Vagina (tissue), 2 donors: ENCODE measurements at regions not wholly inside any gene's neighbourhood (a gene's known extent, or its start where the extent isn't known, plus 50 kb on each side); places are given as distances from the start of the nearest gene placed in this dataset.

Experiments used
- DNase-seq, 2 donors: peaks; one replicate each; pipeline ENCODE4 v3.0.0-alpha.2; 2017; ENCODE audit errors: extremely low spot score in 2 of 2
- H3K27ac ChIP-seq: fragments of 200-600 bp; sonication (generic); one replicate; pipeline ENCODE4 v1.5.1; 2019
- H3K27me3 ChIP-seq: fragments of 200-600 bp; sonication (generic); one replicate; pipeline ENCODE4 v1.5.1; 2019
- H3K36me3 ChIP-seq, 2 donors: fragments of 200-600 bp; sonication (generic); one replicate each; pipeline ENCODE4 v1.5.1; 2017 to 2019
- H3K4me1 ChIP-seq: fragments of 200-600 bp; sonication (generic); one replicate; pipeline ENCODE4 v1.5.1; 2019
- H3K4me3 ChIP-seq, 2 donors: fragments of 200-600 bp; sonication (generic); 1 replicate in 1 of 2; 2 replicates in 1 of 2; pipeline ENCODE4 v1.5.1; 2016 to 2019
- H3K9me3 ChIP-seq: fragments of 200-600 bp; sonication (generic); one replicate; pipeline ENCODE4 v1.5.1; 2019
- POLR2A ChIP-seq, 2 donors: fragments of 450-650 bp; IDR thresholded peaks; one replicate each; pipeline ENCODE4 v1.6.1; 2017; ENCODE audit warnings: antibody characterized with exemption in 2 of 2, mild to moderate bottlenecking in 2 of 2, moderate library complexity in 2 of 2
- POLR2AphosphoS5 ChIP-seq, 2 donors: sonication (generic); formaldehyde crosslinking; IDR thresholded peaks; one replicate each; pipeline ENCODE4 v1.9.0; 2017; ENCODE audit warnings: antibody characterized with exemption in 2 of 2, mild to moderate bottlenecking in 2 of 2, low read depth in 1 of 2; ENCODE audit not compliant: insufficient read depth in 1 of 2
- intact Hi-C: fragments of 100-400 bp; cut with DNase I; formaldehyde crosslinking; loops from one replicate; pipeline ENCODE4 v1.15.1; 2023
- TF ChIP-seq, protein P1 (sequence below), 3 experiments: fragments of 450-650 bp in 2 of 3; fragments of 200-600 bp in 1 of 3; sonication (generic) in 1 of 3; IDR thresholded peaks; one replicate each; pipeline ENCODE4 v1.5.1; 2017 to 2019; ENCODE audit warnings: antibody characterized with exemption in 3 of 3, mild to moderate bottlenecking in 2 of 3, moderate library complexity in 2 of 3

DNA sequence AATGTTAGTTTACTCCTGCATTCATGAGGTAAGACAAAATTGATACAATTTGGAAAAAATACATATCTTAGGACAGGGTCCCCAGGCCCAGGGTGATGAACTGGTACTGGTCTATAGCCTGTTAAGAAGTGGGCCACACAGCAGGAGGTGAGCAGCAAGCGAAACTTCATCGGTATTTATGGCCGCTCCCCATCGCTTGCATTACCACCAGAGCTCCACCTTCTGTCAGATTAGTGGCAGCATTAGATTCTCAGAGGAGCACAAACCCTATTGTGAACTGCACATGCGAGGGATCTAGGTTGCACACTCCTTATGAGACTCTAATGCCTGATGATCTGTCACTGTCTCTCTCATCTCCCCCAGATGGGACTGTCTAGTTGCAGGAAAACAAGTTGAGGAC lies 880.6 kb downstream of the MCTP2 start:
- intact Hi-C loops: no loop called here
- no peak for DNase-seq
- no peak for TF ChIP-seq POLR2A (IDR thresholded peaks at IDR 0.05)
- Histone ChIP-seq H3K9me3 (no peaks in the 10 kb centered on the region), H3K4me1 (no peaks in the 10 kb centered on the region), H3K4me3 (no peak overlapping the region), H3K27ac (no peak overlapping the region), H3K27me3 (no peaks in the 10 kb centered on the region), H3K36me3 (no peaks in the 10 kb centered on the region)

DNA sequence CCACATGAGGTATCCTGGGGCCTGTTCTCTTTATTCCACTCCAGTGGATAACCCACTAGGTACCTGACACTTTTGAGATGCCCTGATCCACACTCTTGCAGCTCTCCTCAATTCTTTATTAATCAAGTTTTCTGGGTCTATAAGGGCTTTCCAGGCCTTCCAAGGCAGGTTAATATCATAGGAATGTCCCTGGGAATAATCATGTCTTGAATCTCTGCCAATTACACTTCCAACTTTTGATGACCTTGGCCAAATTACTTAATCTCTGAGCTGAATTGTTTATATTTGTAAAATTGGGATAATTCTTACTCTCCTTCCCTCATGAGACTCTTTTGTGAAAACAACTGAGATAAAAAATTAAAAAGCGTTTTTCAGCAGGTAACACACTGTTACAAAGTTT lies 881.7 kb downstream of the MCTP2 start:
- intact Hi-C loops: no loop called here
- no peak overlapping the region for H3K4me3 ChIP-seq
- no peaks in the 10 kb centered on the region for H3K4me1 ChIP-seq
- H3K27me3 ChIP-seq: no peaks in the 10 kb centered on the region
- no peak for TF ChIP-seq POLR2A (IDR thresholded peaks at IDR 0.05)
- TF ChIP-seq POLR2AphosphoS5 (IDR thresholded peaks at IDR 0.05; ENCODE audit: insufficient read depth in 1 of 2, low read depth in 1 of 2): no peak
- TF ChIP-seq, protein P1, sequence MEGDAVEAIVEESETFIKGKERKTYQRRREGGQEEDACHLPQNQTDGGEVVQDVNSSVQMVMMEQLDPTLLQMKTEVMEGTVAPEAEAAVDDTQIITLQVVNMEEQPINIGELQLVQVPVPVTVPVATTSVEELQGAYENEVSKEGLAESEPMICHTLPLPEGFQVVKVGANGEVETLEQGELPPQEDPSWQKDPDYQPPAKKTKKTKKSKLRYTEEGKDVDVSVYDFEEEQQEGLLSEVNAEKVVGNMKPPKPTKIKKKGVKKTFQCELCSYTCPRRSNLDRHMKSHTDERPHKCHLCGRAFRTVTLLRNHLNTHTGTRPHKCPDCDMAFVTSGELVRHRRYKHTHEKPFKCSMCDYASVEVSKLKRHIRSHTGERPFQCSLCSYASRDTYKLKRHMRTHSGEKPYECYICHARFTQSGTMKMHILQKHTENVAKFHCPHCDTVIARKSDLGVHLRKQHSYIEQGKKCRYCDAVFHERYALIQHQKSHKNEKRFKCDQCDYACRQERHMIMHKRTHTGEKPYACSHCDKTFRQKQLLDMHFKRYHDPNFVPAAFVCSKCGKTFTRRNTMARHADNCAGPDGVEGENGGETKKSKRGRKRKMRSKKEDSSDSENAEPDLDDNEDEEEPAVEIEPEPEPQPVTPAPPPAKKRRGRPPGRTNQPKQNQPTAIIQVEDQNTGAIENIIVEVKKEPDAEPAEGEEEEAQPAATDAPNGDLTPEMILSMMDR (IDR thresholded peaks at IDR 0.05): no peak
- no peak for DNase-seq
- H3K27ac ChIP-seq: no peak overlapping the region
- no peaks in the 10 kb centered on the region for H3K36me3 ChIP-seq
- no peaks in the 10 kb centered on the region for H3K9me3 ChIP-seq

DNA sequence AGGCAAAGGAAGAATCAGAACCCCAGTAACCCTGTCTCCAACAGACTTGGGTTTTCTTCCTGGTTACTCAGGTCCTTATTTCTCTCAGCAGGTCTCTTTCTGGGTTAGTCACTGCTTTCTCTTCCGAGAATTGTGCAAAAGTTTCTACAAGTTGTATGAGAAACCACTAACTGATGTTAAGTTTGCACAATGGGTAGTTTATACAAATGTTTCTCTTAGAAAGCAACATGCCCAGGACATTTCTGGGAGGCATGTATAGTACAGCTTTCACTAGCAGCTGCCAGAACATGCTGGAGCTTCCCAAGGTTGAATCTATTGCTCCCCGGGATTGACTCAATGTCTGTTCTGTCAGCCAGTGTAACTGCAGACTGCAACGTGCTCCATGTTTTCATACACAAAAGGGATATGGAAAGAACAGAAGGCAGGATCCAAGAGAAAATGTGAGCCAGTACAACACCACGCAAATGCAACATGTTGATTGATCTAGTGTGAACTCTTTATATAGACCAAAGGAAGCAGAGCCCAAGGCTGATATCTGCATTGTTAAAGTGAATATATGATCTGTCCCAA lies 887.8 kb downstream of the MCTP2 start:
- Histone ChIP-seq H3K27me3 (no peaks in the 10 kb centered on the region), H3K36me3 (no peaks in the 10 kb centered on the region), H3K27ac (no peak overlapping the region), H3K9me3 (no peaks in the 10 kb centered on the region), H3K4me1 (no peaks in the 10 kb centered on the region), H3K4me3 (no peak overlapping the region)
- TF ChIP-seq POLR2A (IDR thresholded peaks at IDR 0.05) (no peak), POLR2AphosphoS5 (IDR thresholded peaks at IDR 0.05; ENCODE audit: insufficient read depth in 1 of 2, low read depth in 1 of 2) (no peak)
- TF ChIP-seq, protein P1 (IDR thresholded peaks at IDR 0.05): no peak
- no peak for DNase-seq
- intact Hi-C loops: no loop called here

DNA sequence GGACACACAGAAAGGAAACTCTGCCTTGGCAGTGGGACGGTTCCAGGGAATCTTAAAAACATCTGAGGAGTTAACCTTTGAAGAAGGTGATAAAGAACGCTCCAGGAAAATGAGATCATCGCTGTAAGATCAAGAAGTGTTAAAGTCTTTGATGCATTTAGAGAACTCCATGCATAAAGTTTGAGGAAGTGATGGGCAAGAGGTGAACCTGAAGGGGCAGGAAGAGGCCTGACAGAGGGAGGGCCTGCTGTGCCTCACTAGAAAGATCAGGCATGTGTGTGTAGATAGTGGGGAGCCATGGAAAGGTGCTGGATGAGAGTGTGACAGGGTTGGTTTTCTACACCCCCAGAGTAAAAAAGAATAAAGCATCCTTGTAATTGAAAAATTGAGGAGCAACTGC lies 889.2 kb downstream of the MCTP2 start:
- no peak for DNase-seq
- Histone ChIP-seq H3K4me1 (no peaks in the 10 kb centered on the region), H3K27me3 (no peaks in the 10 kb centered on the region), H3K9me3 (no peaks in the 10 kb centered on the region), H3K36me3 (no peaks in the 10 kb centered on the region), H3K27ac (no peak overlapping the region), H3K4me3 (no peak overlapping the region)
- TF ChIP-seq POLR2A (IDR thresholded peaks at IDR 0.05) (no peak), POLR2AphosphoS5 (IDR thresholded peaks at IDR 0.05; ENCODE audit: insufficient read depth in 1 of 2, low read depth in 1 of 2) (no peak)
- TF ChIP-seq, protein P1 (IDR thresholded peaks at IDR 0.05): no peak
- intact Hi-C loops: no loop called here

DNA sequence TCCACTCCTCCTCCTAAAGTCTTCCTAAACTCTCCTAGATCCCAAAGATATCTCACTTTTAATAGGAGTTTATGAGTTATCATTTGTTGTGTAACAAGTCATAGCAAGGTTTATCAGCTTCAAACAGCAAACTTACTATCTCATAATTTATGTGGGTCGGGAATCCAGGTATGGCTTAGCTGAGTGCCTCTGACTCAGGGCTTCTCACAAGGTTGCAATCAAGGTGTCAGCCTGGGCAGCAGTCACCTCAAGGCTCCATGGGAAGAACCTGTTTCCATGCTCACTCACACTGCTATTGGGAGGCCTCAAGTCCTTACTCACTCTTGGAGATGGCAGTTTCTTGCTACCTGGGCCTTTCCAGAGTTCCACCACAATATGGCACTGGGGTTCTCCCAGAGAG lies 889.8 kb downstream of the MCTP2 start:
- Histone ChIP-seq H3K27ac (no peak overlapping the region), H3K4me1 (no peaks in the 10 kb centered on the region), H3K27me3 (no peaks in the 10 kb centered on the region), H3K4me3 (no peak overlapping the region), H3K9me3 (no peaks in the 10 kb centered on the region), H3K36me3 (no peaks in the 10 kb centered on the region)
- TF ChIP-seq POLR2A (IDR thresholded peaks at IDR 0.05): no peak
- TF ChIP-seq POLR2AphosphoS5 (IDR thresholded peaks at IDR 0.05; ENCODE audit: insufficient read depth in 1 of 2, low read depth in 1 of 2): no peak
- TF ChIP-seq, protein P1 (IDR thresholded peaks at IDR 0.05): no peak
- no peak for DNase-seq
- intact Hi-C loops: no loop called here
